Ascending aorta (tissue), 2 donors: ENCODE measurements at regions not wholly inside any gene's neighbourhood (a gene's known extent, or its start where the extent isn't known, plus 50 kb on each side); places are given as distances from the start of the nearest gene placed in this dataset.

ENCODE experiments used
- DNase-seq, 2 donors: peaks; one replicate each; pipeline ENCODE4 v3.0.0-alpha.2; 2019; ENCODE audit warnings: low spot score in 2 of 2
- H3K27ac ChIP-seq, 2 donors: fragments of 200-600 bp; sonication (generic); one replicate each; pipeline ENCODE4 v1.5.1; 2016 to 2017; ENCODE audit warnings: mild to moderate bottlenecking in 1 of 2
- H3K27me3 ChIP-seq: fragments of 200-600 bp; sonication (generic); one replicate; pipeline ENCODE4 v1.5.1; 2017
- H3K36me3 ChIP-seq, 2 donors: fragments of 200-600 bp; sonication (generic); one replicate each; pipeline ENCODE4 v1.5.1; 2016
- H3K4me1 ChIP-seq, 2 donors: fragments of 200-600 bp; sonication (generic); one replicate each; pipeline ENCODE4 v1.5.1; 2016 to 2017; ENCODE audit warnings: mild to moderate bottlenecking in 1 of 2
- H3K4me3 ChIP-seq, 2 donors: fragments of 200-600 bp; sonication (generic); one replicate each; pipeline ENCODE4 v1.5.1; 2016 to 2017; ENCODE audit warnings: mild to moderate bottlenecking in 1 of 2
- H3K9me3 ChIP-seq, 2 donors: fragments of 200-600 bp; sonication (generic); one replicate each; pipeline ENCODE4 v1.5.1; 2016
- intact Hi-C: fragments of 100-400 bp; cut with DNase I; formaldehyde crosslinking; loops from one replicate; pipeline ENCODE4 v1.15.1; 2023
- TF ChIP-seq, protein P1 (sequence below), 3 experiments: fragments of 200-600 bp in 2 of 3; fragments of 450-650 bp in 1 of 3; sonication (generic) in 2 of 3; IDR thresholded peaks; one replicate each; pipeline ENCODE4 v1.5.1; 2016 to 2019; ENCODE audit warnings: antibody characterized with exemption in 3 of 3, mild to moderate bottlenecking in 1 of 3, moderate library complexity in 1 of 3

DNA sequence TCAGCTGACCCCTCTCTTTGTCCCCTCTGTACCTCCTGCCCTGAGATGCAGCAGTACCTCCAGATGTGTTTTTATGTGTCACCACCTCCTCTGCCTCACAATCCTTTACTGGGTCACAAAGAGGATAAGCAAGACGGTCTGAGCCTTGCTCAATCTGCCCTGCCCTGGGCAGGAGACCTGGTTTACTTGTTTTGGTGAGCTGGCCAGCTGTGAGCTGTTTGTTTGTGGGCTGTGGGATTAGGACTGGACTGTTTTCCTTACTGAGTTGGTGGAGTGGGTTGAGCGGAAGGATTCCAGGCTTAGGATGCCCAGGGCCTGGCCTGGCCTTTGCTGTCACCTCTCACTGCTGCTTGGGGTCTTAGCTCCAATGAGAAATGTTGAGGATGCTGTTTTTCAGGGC is 299.5 kb downstream of the SRBD1 start:
- no peak for DNase-seq
- H3K4me3 ChIP-seq: no peak overlapping the region
- no peak overlapping the region for H3K27ac ChIP-seq
- H3K4me1 ChIP-seq: no peaks in the 10 kb centered on the region
- H3K27me3 ChIP-seq: no peaks in the 10 kb centered on the region
- intact Hi-C loops: no loop called here
- H3K36me3 ChIP-seq: no peaks in the 10 kb centered on the region
- no peaks in the 10 kb centered on the region for H3K9me3 ChIP-seq
- TF ChIP-seq, protein P1, sequence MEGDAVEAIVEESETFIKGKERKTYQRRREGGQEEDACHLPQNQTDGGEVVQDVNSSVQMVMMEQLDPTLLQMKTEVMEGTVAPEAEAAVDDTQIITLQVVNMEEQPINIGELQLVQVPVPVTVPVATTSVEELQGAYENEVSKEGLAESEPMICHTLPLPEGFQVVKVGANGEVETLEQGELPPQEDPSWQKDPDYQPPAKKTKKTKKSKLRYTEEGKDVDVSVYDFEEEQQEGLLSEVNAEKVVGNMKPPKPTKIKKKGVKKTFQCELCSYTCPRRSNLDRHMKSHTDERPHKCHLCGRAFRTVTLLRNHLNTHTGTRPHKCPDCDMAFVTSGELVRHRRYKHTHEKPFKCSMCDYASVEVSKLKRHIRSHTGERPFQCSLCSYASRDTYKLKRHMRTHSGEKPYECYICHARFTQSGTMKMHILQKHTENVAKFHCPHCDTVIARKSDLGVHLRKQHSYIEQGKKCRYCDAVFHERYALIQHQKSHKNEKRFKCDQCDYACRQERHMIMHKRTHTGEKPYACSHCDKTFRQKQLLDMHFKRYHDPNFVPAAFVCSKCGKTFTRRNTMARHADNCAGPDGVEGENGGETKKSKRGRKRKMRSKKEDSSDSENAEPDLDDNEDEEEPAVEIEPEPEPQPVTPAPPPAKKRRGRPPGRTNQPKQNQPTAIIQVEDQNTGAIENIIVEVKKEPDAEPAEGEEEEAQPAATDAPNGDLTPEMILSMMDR (IDR thresholded peaks at IDR 0.05): no peak

DNA sequence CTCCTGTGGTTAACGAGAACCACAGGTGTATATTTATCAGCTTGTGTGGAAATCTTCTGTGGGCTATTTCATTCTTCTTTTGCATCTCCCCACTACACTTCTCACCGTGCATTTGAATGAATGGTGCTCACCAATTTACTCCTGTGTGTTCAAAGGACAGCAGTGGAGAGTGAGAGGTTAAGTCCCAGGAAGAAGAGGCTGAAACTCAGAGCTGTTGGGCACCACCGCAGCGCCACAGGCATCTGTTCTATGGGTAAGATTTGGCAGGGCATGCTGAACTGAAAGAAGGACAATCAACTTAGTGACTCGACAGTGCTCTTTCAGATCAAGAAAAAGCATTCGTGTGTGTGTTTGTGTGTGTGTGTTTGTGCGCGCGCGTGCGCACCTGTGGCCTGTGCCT is 297.9 kb upstream of the SIX2 start:
- H3K36me3 ChIP-seq: no peaks in the 10 kb centered on the region
- no peaks in the 10 kb centered on the region for H3K4me1 ChIP-seq
- intact Hi-C loops: no loop called here
- DNase-seq: no peak
- no peaks in the 10 kb centered on the region for H3K9me3 ChIP-seq
- H3K27me3 ChIP-seq: no peaks in the 10 kb centered on the region
- TF ChIP-seq, protein P1 (IDR thresholded peaks at IDR 0.05): no peak
- no peak overlapping the region for H3K4me3 ChIP-seq
- H3K27ac ChIP-seq: no peak overlapping the region

DNA sequence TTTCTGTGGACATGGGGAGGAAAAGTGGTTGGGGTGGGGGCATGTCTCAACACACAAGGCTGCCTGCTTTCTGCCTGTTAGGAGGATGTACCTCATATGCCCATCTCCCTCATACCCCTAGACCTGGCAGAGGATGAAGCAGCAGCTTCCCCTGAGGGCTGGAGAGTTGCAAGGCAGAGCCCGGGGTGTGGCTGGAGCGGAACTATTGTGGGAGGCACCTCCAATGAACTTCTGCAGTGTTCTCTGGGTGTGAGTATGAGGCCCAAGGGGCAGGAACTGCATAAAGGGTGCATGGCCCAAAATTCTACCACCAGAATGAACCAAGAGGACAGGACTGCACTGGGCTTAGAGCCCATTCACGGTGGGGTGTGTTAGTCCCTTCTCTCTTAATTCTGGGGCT is 296.3 kb upstream of the SIX2 start:
- no peak overlapping the region for H3K4me3 ChIP-seq
- no peaks in the 10 kb centered on the region for H3K36me3 ChIP-seq
- H3K27ac ChIP-seq: no peak overlapping the region
- DNase-seq: no peak
- no peaks in the 10 kb centered on the region for H3K4me1 ChIP-seq
- intact Hi-C loops: no loop called here
- no peaks in the 10 kb centered on the region for H3K27me3 ChIP-seq
- no peaks in the 10 kb centered on the region for H3K9me3 ChIP-seq
- TF ChIP-seq, protein P1 (IDR thresholded peaks at IDR 0.05): no peak

DNA sequence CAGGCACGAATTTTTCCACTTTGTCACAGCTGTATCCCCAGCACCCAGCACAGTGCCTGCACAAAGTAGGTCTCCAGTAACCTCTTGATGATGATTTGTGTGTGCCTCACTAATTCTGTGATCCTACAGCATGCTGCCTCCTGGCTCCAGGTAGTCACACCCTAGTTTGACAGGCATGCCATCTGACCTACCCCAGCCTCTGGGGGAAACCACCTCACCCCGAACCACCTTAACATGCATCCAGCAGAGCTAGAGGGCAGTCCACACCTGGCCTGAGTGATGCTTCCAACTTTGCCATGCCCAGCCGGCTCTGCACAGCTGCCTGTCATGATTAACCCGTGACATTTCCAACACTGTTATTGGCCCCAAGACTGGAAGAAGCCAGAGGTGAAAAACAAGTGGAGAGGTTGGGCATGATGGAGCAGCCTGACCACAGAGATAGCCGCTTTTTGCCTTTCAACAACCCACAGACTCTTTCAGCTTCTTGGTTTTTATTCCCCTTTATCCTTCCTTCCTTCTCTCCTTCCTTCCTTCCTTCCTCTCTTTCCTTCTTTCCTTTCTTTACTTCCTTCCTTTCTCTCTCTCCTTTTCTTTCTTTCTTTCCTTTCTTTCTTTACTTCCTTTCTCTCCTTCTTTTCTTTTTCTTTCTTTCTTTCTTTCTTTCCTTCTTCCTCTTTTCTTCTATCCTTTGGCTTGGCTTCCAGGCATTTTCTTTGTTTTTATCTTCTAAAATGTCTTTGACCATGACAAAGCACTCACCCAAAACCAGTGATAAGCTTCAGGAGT is 294.4 kb upstream of the SIX2 start:
- H3K27ac ChIP-seq: no peak overlapping the region
- H3K36me3 ChIP-seq: no peaks in the 10 kb centered on the region
- H3K4me3 ChIP-seq: no peak overlapping the region
- TF ChIP-seq, protein P1 (IDR thresholded peaks at IDR 0.05): no peak
- no peak for DNase-seq
- no peaks in the 10 kb centered on the region for H3K4me1 ChIP-seq
- no peaks in the 10 kb centered on the region for H3K9me3 ChIP-seq
- H3K27me3 ChIP-seq: no peaks in the 10 kb centered on the region
- intact Hi-C loops: no loop called here

DNA sequence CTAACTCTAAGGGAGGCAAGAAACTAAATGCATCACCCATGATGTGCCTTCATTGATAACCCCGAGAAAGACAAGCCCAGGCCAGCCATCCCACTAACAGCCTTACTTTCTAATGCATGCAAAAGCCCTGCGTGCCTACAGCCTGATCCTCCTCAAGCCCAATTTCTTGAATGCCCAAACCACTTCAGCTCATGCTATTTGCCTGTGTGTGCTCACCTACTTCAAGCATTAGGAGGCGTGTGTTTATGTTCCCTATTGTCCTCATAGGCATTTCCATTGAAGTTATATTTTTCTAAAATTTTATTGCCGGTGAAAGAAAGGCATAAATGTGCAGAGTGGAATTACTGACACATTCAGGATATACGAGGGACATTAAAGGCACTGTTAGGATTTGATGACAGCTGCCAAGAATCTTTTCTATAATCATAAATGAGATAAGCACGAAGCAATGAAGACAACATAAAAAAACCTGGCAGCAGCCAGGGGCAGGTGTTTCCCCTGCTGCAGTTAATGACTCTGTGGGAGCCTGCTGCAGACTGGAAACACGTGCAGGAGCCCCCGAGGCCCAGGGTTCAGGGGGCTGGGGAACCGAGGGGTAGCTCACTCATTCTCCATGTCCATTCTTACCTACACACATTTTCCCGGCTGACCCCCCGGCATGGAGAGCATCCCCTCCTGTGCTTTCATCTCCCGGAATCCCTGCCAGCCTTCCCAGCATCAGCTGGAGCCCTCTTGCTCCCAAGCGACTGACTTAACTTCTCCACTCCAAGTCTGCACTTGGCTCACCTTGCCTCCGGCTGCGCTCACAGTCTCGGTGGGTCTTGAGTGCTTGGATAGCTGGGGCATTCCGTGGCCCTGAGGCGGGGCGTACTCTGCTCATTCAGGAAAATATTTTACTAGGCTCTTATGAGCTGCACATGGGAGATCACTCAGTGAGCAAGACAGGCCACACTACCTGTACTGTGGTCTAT is 292.3 kb upstream of the SIX2 start:
- no peaks in the 10 kb centered on the region for H3K36me3 ChIP-seq
- H3K4me1 ChIP-seq: no peaks in the 10 kb centered on the region
- H3K4me3 ChIP-seq: no peak overlapping the region
- no peak overlapping the region for H3K27ac ChIP-seq
- H3K9me3 ChIP-seq: no peaks in the 10 kb centered on the region
- no peak for DNase-seq
- intact Hi-C loops: no loop called here
- H3K27me3 ChIP-seq: no peaks in the 10 kb centered on the region
- TF ChIP-seq, protein P1 (IDR thresholded peaks at IDR 0.05): no peak
